Neural cell (in vitro differentiated cells): ENCODE measurements at regions not wholly inside any gene's neighbourhood (a gene's known extent, or its start where the extent isn't known, plus 50 kb on each side); places are given as distances from the start of the nearest gene placed in this dataset.

Source experiments
- H2AFZ ChIP-seq: fragments of 200-600, 300-800 bp; sonication (generic), shearing (Covaris generic); 2 replicates; pipeline ENCODE4 v1.6.0; 2014; ENCODE audit warnings: low read depth, mild to moderate bottlenecking, antibody characterized with exemption, low read length, moderate library complexity
- H3F3A ChIP-seq: fragments of 200-600 bp; shearing (Covaris generic); 2 replicates; pipeline ENCODE4 v1.6.1; 2016; ENCODE audit warnings: mild to moderate bottlenecking, moderate library complexity, mixed read lengths, antibody characterized with exemption, low read length; ENCODE audit not compliant: insufficient read depth, poor library complexity, severe bottlenecking
- H3K27ac ChIP-seq: fragments of 200-600, 300-800 bp; sonication (generic), shearing (Covaris generic); 2 replicates; pipeline ENCODE4 v1.5.1; 2014; ENCODE audit warnings: mild to moderate bottlenecking, low read length, moderate library complexity
- H3K27me3 ChIP-seq: fragments of 300-800, 200-600 bp; sonication (generic), shearing (Covaris generic); 2 replicates; pipeline ENCODE4 v1.6.0; 2014; ENCODE audit warnings: mild to moderate bottlenecking, low read depth, low read length, moderate library complexity; ENCODE audit not compliant: insufficient read depth
- H3K36me3 ChIP-seq: fragments of 300-800, 200-600 bp; sonication (generic), shearing (Covaris generic); 2 replicates; pipeline ENCODE4 v1.5.1; 2014; ENCODE audit warnings: mild to moderate bottlenecking, antibody characterized with exemption, low read length, moderate library complexity; ENCODE audit not compliant: insufficient read depth
- H3K4me2 ChIP-seq: fragments of 300-800, 200-600 bp; sonication (generic), shearing (Covaris generic); 2 replicates; pipeline ENCODE4 v1.6.0; 2014; ENCODE audit warnings: mild to moderate bottlenecking, low read length
- H3K4me3 ChIP-seq: fragments of 300-800, 200-600 bp; sonication (generic), shearing (Covaris generic); 2 replicates; pipeline ENCODE4 v1.5.1; 2014; ENCODE audit warnings: mild to moderate bottlenecking, low read length, moderate library complexity
- H3K79me2 ChIP-seq: fragments of 200-600 bp; shearing (Covaris generic); replicated peaks from 2 replicates; pipeline ENCODE4 v1.6.0; 2014; ENCODE audit warnings: mild to moderate bottlenecking, low read length, moderate library complexity; ENCODE audit not compliant: insufficient read depth
- H3K9ac ChIP-seq: fragments of 300-800, 200-600 bp; sonication (generic), shearing (Covaris generic); 2 replicates; pipeline ENCODE4 v1.6.1; 2016; ENCODE audit warnings: mild to moderate bottlenecking, low read length, mixed read lengths
- H3K9me2 ChIP-seq: fragments of 200-600 bp; shearing (Covaris generic); 2 replicates; pipeline ENCODE4 v1.6.1; 2016; ENCODE audit warnings: mild to moderate bottlenecking, low read length, mixed read lengths; ENCODE audit not compliant: insufficient read depth
- H3K9me3 ChIP-seq: fragments of 200-600, 300-800 bp; sonication (generic), shearing (Covaris generic); 2 replicates; pipeline ENCODE4 v1.6.1; 2016; ENCODE audit warnings: mild to moderate bottlenecking, mixed run types, low read length, moderate library complexity, mixed read lengths
- H4K20me1 ChIP-seq: fragments of 200-600 bp; shearing (Covaris generic); 2 replicates; pipeline ENCODE4 v1.6.1; 2016; ENCODE audit warnings: mild to moderate bottlenecking, mixed run types; ENCODE audit not compliant: insufficient read depth
- CTCF ChIP-seq: fragments of 450-650 bp; IDR thresholded peaks from 2 replicates; pipeline ENCODE4 v1.5.1; 2014; ENCODE audit warnings: antibody characterized with exemption, mild to moderate bottlenecking, moderate library complexity; ENCODE audit not compliant: poor library complexity, severe bottlenecking
- EP300 ChIP-seq: fragments of 450-650 bp; conservative IDR thresholded peaks from 2 replicates; pipeline ENCODE4 v1.6.1; 2014; ENCODE audit warnings: antibody characterized with exemption, mild to moderate bottlenecking, moderate library complexity; ENCODE audit not compliant: poor library complexity, severe bottlenecking
- EZH2 ChIP-seq: fragments of 200-600, 300-800 bp; shearing (Covaris generic), sonication (generic); IDR thresholded peaks from 2 replicates; pipeline ENCODE4 v1.6.1; 2014; ENCODE audit warnings: antibody characterized with exemption, low read length, borderline replicate concordance, mild to moderate bottlenecking; ENCODE audit not compliant: insufficient read depth, poor library complexity, severe bottlenecking
- MXI1 ChIP-seq: fragments of 450-650 bp; conservative IDR thresholded peaks from 2 replicates; pipeline ENCODE4 v1.6.1; 2014; ENCODE audit warnings: antibody characterized with exemption, mild to moderate bottlenecking; ENCODE audit not compliant: poor library complexity, severe bottlenecking
- POLR2AphosphoS5 ChIP-seq: IDR thresholded peaks from 2 replicates; pipeline ENCODE4 v1.6.1; 2012
- RAD21 ChIP-seq: fragments of 450-650 bp; conservative IDR thresholded peaks from 2 replicates; pipeline ENCODE4 v1.6.1; 2014; ENCODE audit warnings: antibody characterized with exemption, mild to moderate bottlenecking, moderate library complexity
- REST ChIP-seq: IDR thresholded peaks from 2 replicates; pipeline ENCODE4 v1.6.1; 2012; ENCODE audit warnings: borderline replicate concordance
- SMC3 ChIP-seq: fragments of 450-650 bp; conservative IDR thresholded peaks from 2 replicates; pipeline ENCODE4 v1.6.1; 2014; ENCODE audit warnings: antibody characterized with exemption, mild to moderate bottlenecking, moderate library complexity; ENCODE audit not compliant: poor library complexity
- TAF1 ChIP-seq: IDR thresholded peaks from 2 replicates; pipeline ENCODE4 v1.6.1; 2012; ENCODE audit warnings: low read depth

GRCh38 chr18:45359275-45360009 is 255.8 kb upstream of the SLC14A2 start (continued):
- no peak for TF ChIP-seq POLR2AphosphoS5

GRCh38 chr18:45361125-45361851 is 254.0 kb upstream of the SLC14A2 start:
- H3K27ac ChIP-seq = no peak overlapping the region
- no peaks in the 10 kb centered on the region for H3K27me3 ChIP-seq
- no peaks in the 10 kb centered on the region for H3K9me2 ChIP-seq
- no peak overlapping the region for H3K9ac ChIP-seq
- H3F3A ChIP-seq = no peaks in the 10 kb centered on the region
- H4K20me1 ChIP-seq = no peaks in the 10 kb centered on the region
- H3K4me2 ChIP-seq = no peak overlapping the region
- no peak overlapping the region for H2AFZ ChIP-seq
- H3K4me3 ChIP-seq = no peak overlapping the region
- H3K9me3 ChIP-seq = no peaks in the 10 kb centered on the region
- no peaks in the 10 kb centered on the region for H3K36me3 ChIP-seq
- no peaks in the 10 kb centered on the region for H3K79me2 ChIP-seq
- TF ChIP-seq REST (no peak), CTCF (no peak), EZH2 (no peak), POLR2AphosphoS5 (no peak), TAF1 (no peak), RAD21 (no peak), SMC3 (no peak), MXI1 (no peak), EP300 (no peak)

GRCh38 chr18:45363196-45363595 is 252.1 kb upstream of the SLC14A2 start:
- no peaks in the 10 kb centered on the region for H3K27me3 ChIP-seq
- TF ChIP-seq RAD21 (no peak), EZH2 (no peak), MXI1 (no peak), EP300 (no peak), REST (no peak), TAF1 (no peak), POLR2AphosphoS5 (no peak), SMC3 (no peak), CTCF (no peak)
- no peaks in the 10 kb centered on the region for H3K9me3 ChIP-seq
- H4K20me1 ChIP-seq = no peaks in the 10 kb centered on the region
- H3F3A ChIP-seq = no peaks in the 10 kb centered on the region
- H3K4me3 ChIP-seq = no peak overlapping the region
- no peaks in the 10 kb centered on the region for H3K36me3 ChIP-seq
- H3K9me2 ChIP-seq = no peaks in the 10 kb centered on the region
- no peaks in the 10 kb centered on the region for H3K79me2 ChIP-seq
- no peak overlapping the region for H3K27ac ChIP-seq
- H3K9ac ChIP-seq = no peak overlapping the region
- H3K4me2 ChIP-seq = no peak overlapping the region
- H2AFZ ChIP-seq = no peak overlapping the region
